NT2/D1 (cell line): ENCODE measurements at regions not wholly inside any gene's neighbourhood (a gene's known extent, or its start where the extent isn't known, plus 50 kb on each side); places are given as distances from the start of the nearest gene placed in this dataset.

Experiments used
- SUZ12 ChIP-seq: IDR thresholded peaks from 2 replicates; pipeline ENCODE4 v1.6.1; 2011; ENCODE audit not compliant: insufficient read length, insufficient read depth; ENCODE audit errors: extremely low read depth
- YY1 ChIP-seq: IDR thresholded peaks from 2 replicates; pipeline ENCODE4 v1.6.1; 2011; ENCODE audit not compliant: insufficient read length, insufficient read depth
- ZNF274 ChIP-seq: IDR thresholded peaks from 2 replicates; pipeline ENCODE4 v1.6.1; 2011; ENCODE audit warnings: mild to moderate bottlenecking, low read depth, low read length

- TF ChIP-seq ZNF274 (no peak), YY1 (no peak), SUZ12 (no peak)
Measured at GRCh38 chr6:106802139-106802538, 172.4 kb downstream of the CD24 start.
